ENCODE measurements at regions not wholly inside any gene's neighbourhood (a gene's known extent, or its start where the extent isn't known, plus 50 kb on each side); places are given as distances from the start of the nearest gene placed in this dataset.

DNA sequence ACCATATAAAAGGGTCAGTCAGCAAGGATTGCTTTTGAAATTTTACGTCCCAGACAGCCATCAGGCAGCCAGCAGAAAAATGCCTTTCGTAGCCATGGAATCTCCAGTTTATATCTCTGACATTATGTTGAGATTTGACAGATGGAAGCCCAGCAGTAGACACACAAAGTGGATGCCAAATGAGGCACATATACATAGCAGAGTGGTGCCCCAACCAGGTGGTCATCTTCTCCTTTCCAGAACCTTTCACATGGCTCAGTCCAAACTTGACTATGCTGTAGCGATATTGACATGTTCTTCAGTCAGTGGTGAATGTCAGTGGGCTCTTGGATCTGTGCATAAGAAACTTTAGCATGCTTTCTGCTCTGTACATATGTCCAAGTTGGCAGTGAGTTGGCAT, 123.3 kb upstream of the GBE1 start:
- TF ChIP-seq, protein P1, sequence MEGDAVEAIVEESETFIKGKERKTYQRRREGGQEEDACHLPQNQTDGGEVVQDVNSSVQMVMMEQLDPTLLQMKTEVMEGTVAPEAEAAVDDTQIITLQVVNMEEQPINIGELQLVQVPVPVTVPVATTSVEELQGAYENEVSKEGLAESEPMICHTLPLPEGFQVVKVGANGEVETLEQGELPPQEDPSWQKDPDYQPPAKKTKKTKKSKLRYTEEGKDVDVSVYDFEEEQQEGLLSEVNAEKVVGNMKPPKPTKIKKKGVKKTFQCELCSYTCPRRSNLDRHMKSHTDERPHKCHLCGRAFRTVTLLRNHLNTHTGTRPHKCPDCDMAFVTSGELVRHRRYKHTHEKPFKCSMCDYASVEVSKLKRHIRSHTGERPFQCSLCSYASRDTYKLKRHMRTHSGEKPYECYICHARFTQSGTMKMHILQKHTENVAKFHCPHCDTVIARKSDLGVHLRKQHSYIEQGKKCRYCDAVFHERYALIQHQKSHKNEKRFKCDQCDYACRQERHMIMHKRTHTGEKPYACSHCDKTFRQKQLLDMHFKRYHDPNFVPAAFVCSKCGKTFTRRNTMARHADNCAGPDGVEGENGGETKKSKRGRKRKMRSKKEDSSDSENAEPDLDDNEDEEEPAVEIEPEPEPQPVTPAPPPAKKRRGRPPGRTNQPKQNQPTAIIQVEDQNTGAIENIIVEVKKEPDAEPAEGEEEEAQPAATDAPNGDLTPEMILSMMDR (IDR thresholded peaks at IDR 0.05; ENCODE audit: insufficient read depth, low read length, poor library complexity, severe bottlenecking): no peak
- TF ChIP-seq EZH2phosphoT487 (conservative IDR thresholded peaks at IDR 0.05; ENCODE audit: low read length): no peak

Data from SU-DHL-6 (cell line).